Liver (tissue), 8 donors: ENCODE measurements at regions not wholly inside any gene's neighbourhood (a gene's known extent, or its start where the extent isn't known, plus 50 kb on each side); places are given as distances from the start of the nearest gene placed in this dataset.

Experiments
- DNase-seq: peaks from one replicate; pipeline ENCODE4 v3.0.0-alpha.2; 2017; ENCODE audit warnings: low spot score
- H3K27ac ChIP-seq, 2 donors: one replicate each; pipeline ENCODE4 v1.7.0; 2013; ENCODE audit warnings: inconsistent platforms in 2 of 2, low read length in 2 of 2, control low read depth in 1 of 2, low read depth in 1 of 2, mild to moderate bottlenecking in 1 of 2
- H3K27me3 ChIP-seq, 4 donors: one replicate each; pipeline versions ENCODE4 v1.6.1 to v1.7.0; 2013; ENCODE audit warnings: low read length in 3 of 4, inconsistent platforms in 1 of 4, mild to moderate bottlenecking in 1 of 4, moderate library complexity in 1 of 4; ENCODE audit not compliant: control insufficient read depth in 4 of 4, insufficient read depth in 4 of 4
- H3K36me3 ChIP-seq, 4 donors: one replicate each; pipeline versions ENCODE4 v1.6.1 to v1.7.0; 2013; ENCODE audit warnings: low read length in 3 of 4, mild to moderate bottlenecking in 3 of 4, low read depth in 1 of 4, moderate library complexity in 1 of 4; ENCODE audit not compliant: control insufficient read depth in 4 of 4, insufficient read depth in 3 of 4
- H3K4me1 ChIP-seq, 4 donors: one replicate each; pipeline versions ENCODE4 v1.6.1 to v1.7.0; 2013; ENCODE audit warnings: low read length in 3 of 4, mild to moderate bottlenecking in 3 of 4, moderate library complexity in 1 of 4; ENCODE audit not compliant: control insufficient read depth in 4 of 4, insufficient read depth in 4 of 4
- H3K4me3 ChIP-seq, 3 donors: one replicate each; pipeline versions ENCODE4 v1.6.1 to v1.7.0; 2013; ENCODE audit warnings: low read length in 3 of 3, control low read depth in 1 of 3, low read depth in 1 of 3, mild to moderate bottlenecking in 1 of 3
- H3K9ac ChIP-seq, 2 donors: one replicate each; pipeline ENCODE4 v1.7.0; 2013; ENCODE audit warnings: low read length in 2 of 2, mild to moderate bottlenecking in 2 of 2, moderate library complexity in 2 of 2, control low read depth in 1 of 2, low read depth in 1 of 2
- H3K9me3 ChIP-seq, 4 donors: one replicate each; pipeline versions ENCODE4 v1.6.1 to v1.7.0; 2013; ENCODE audit warnings: low read length in 3 of 4; ENCODE audit not compliant: control insufficient read depth in 4 of 4
- CTCF ChIP-seq: fragments of 150-350 bp; IDR thresholded peaks from 2 replicates; pipeline ENCODE4 v1.5.1; 2017; ENCODE audit warnings: improper control_type of control experiment, low read depth, low read length; ENCODE audit not compliant: missing input control
- EGR1 ChIP-seq, 2 donors: IDR thresholded peaks; 2 replicates each; pipeline ENCODE4 v1.6.1; 2016 to 2018; ENCODE audit warnings: antibody characterized with exemption in 2 of 2, low read depth in 2 of 2
- FOXA2 ChIP-seq: IDR thresholded peaks from 2 replicates; pipeline ENCODE4 v1.6.1; 2016; ENCODE audit warnings: antibody characterized with exemption
- GABPA ChIP-seq, 2 donors: IDR thresholded peaks in 1 of 2; conservative IDR thresholded peaks in 1 of 2; 2 replicates each; pipeline ENCODE4 v1.6.1; 2016; ENCODE audit warnings: antibody characterized with exemption in 2 of 2, mild to moderate bottlenecking in 1 of 2, moderate library complexity in 1 of 2
- HNF4A ChIP-seq, 2 donors: conservative IDR thresholded peaks; 2 replicates each; pipeline ENCODE4 v1.6.1; 2016; ENCODE audit warnings: antibody characterized with exemption in 2 of 2, mild to moderate bottlenecking in 2 of 2
- HNF4G ChIP-seq: IDR thresholded peaks from 2 replicates; pipeline ENCODE4 v1.6.1; 2016; ENCODE audit warnings: antibody characterized with exemption
- JUND ChIP-seq, 2 donors: IDR thresholded peaks; 2 replicates each; pipeline ENCODE4 v1.6.1; 2016; ENCODE audit warnings: antibody characterized with exemption in 2 of 2
- MAX ChIP-seq: IDR thresholded peaks from 2 replicates; pipeline ENCODE4 v1.6.1; 2016; ENCODE audit warnings: antibody characterized with exemption
- NR2F2 ChIP-seq: IDR thresholded peaks from 2 replicates; pipeline ENCODE4 v1.6.1; 2016; ENCODE audit warnings: antibody characterized with exemption
- RAD21 ChIP-seq, 2 donors: IDR thresholded peaks; 2 replicates each; pipeline ENCODE4 v1.6.1; 2016; ENCODE audit warnings: antibody characterized with exemption in 2 of 2, mild to moderate bottlenecking in 2 of 2
- REST ChIP-seq: IDR thresholded peaks from 2 replicates; pipeline ENCODE4 v1.6.1; 2016; ENCODE audit warnings: antibody characterized with exemption, mild to moderate bottlenecking
- RXRA ChIP-seq, 2 donors: IDR thresholded peaks; 2 replicates each; pipeline ENCODE4 v1.6.1; 2017 to 2018; ENCODE audit warnings: antibody characterized with exemption in 2 of 2, mild to moderate bottlenecking in 1 of 2
- SP1 ChIP-seq: IDR thresholded peaks from 2 replicates; pipeline ENCODE4 v1.6.1; 2018; ENCODE audit warnings: antibody characterized with exemption, mild to moderate bottlenecking
- TAF1 ChIP-seq: conservative IDR thresholded peaks from 2 replicates; pipeline ENCODE4 v1.6.1; 2016; ENCODE audit warnings: antibody characterized with exemption, mild to moderate bottlenecking
- YY1 ChIP-seq: IDR thresholded peaks from 2 replicates; pipeline ENCODE4 v1.6.1; 2016; ENCODE audit warnings: antibody characterized with exemption, mild to moderate bottlenecking
- WGBS: extraction: QIAGEN DNeasy Blood & Tissue Kit; methylation state at CpG from one replicate; pipeline ENCODE4 v1.1.7; 2013; 5-methylcytosine and 5-hydroxymethylcytosine counted together
- TF ChIP-seq, protein P1 (sequence below): IDR thresholded peaks from 2 replicates; pipeline ENCODE4 v1.6.1; 2016; ENCODE audit warnings: antibody characterized with exemption
- TF ChIP-seq, protein P2 (sequence below): IDR thresholded peaks from 2 replicates; pipeline ENCODE4 v1.6.1; 2016; ENCODE audit warnings: antibody characterized with exemption
- donor health status: healthy.
- donor health status: healthy.
- donor health status: healthy.
- donor health status: healthy.
- donor health status: healthy.

- Histone ChIP-seq H3K4me3 (no peak overlapping the region), H3K27ac (no peak overlapping the region), H3K4me1 (no peaks in the 10 kb centered on the region), H3K36me3 (no peaks in the 10 kb centered on the region), H3K27me3 (no peaks in the 10 kb centered on the region), H3K9me3 (no peaks in the 10 kb centered on the region), H3K9ac (no peak overlapping the region)
- TF ChIP-seq MAX: no peak
- no peak for TF ChIP-seq EGR1 (IDR thresholded peaks at IDR 0.05; ENCODE audit: low read depth in 2 of 2)
- TF ChIP-seq REST: no peak
- TF ChIP-seq CTCF: no peak
- no peak for TF ChIP-seq NR2F2
- no peak for TF ChIP-seq TAF1
- TF ChIP-seq RAD21 (IDR thresholded peaks at IDR 0.05): no peak
- no peak for TF ChIP-seq YY1
- no peak for DNase-seq
- whole genome bisulfite sequencing: 79% methylated on average over 2 of the region's 2 CpGs
These were observed 182.9 kb downstream of the FOXG1 start for GRCh38 chr14:28949503-28949902.

- Histone ChIP-seq H3K4me1 (no peaks in the 10 kb centered on the region), H3K9ac (no peak overlapping the region), H3K4me3 (no peak overlapping the region), H3K27me3 (no peaks in the 10 kb centered on the region), H3K9me3 (no peaks in the 10 kb centered on the region), H3K27ac (no peak overlapping the region), H3K36me3 (no peaks in the 10 kb centered on the region)
- TF ChIP-seq YY1 (no peak), REST (no peak), JUND (IDR thresholded peaks at IDR 0.05) (no peak), MAX (no peak), TAF1 (no peak), RXRA (IDR thresholded peaks at IDR 0.05) (no peak), RAD21 (IDR thresholded peaks at IDR 0.05) (no peak), HNF4A (conservative IDR thresholded peaks at IDR 0.05) (no peak), NR2F2 (no peak), FOXA2 (no peak), HNF4G (no peak), GABPA (IDR thresholded peaks at IDR 0.05 in 1 of 2, conservative IDR thresholded peaks at IDR 0.05 in 1 of 2) (no peak), EGR1 (IDR thresholded peaks at IDR 0.05; ENCODE audit: low read depth in 2 of 2) (no peak), SP1 (no peak)
- TF ChIP-seq, protein P1, sequence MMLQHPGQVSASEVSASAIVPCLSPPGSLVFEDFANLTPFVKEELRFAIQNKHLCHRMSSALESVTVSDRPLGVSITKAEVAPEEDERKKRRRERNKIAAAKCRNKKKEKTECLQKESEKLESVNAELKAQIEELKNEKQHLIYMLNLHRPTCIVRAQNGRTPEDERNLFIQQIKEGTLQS: no peak
- TF ChIP-seq, protein P2, sequence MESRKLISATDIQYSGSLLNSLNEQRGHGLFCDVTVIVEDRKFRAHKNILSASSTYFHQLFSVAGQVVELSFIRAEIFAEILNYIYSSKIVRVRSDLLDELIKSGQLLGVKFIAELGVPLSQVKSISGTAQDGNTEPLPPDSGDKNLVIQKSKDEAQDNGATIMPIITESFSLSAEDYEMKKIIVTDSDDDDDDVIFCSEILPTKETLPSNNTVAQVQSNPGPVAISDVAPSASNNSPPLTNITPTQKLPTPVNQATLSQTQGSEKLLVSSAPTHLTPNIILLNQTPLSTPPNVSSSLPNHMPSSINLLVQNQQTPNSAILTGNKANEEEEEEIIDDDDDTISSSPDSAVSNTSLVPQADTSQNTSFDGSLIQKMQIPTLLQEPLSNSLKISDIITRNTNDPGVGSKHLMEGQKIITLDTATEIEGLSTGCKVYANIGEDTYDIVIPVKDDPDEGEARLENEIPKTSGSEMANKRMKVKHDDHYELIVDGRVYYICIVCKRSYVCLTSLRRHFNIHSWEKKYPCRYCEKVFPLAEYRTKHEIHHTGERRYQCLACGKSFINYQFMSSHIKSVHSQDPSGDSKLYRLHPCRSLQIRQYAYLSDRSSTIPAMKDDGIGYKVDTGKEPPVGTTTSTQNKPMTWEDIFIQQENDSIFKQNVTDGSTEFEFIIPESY: no peak
- WGBS: 91% methylated on average over 1 of the region's 1 CpG
- DNase-seq: no peak
These were observed 185.6 kb downstream of the FOXG1 start for GRCh38 chr14:28952161-28952560.
